ENCODE measurements at regions not wholly inside any gene's neighbourhood (a gene's known extent, or its start where the extent isn't known, plus 50 kb on each side); places are given as distances from the start of the nearest gene placed in this dataset.

DNA sequence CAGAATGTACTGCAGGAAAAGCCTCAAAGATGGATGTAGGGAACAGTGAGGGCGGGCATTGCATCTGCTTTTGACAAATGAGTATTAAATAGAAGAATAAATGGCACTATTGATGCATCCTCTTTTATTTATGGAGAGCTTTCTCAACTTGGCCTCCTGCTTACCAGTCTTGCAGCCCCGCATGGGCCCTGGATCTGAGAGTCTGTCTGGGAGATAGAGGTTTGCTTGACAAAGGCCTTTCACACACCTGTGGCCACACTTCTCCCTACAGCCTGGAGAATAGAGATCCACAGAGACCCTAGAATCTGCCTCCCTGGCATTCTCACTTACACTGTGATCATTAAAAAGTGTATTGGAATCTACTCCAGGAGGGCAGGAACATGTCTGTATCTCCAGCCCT lies 203.8 kb upstream of the CDH4 start:
- TF ChIP-seq, protein P1, sequence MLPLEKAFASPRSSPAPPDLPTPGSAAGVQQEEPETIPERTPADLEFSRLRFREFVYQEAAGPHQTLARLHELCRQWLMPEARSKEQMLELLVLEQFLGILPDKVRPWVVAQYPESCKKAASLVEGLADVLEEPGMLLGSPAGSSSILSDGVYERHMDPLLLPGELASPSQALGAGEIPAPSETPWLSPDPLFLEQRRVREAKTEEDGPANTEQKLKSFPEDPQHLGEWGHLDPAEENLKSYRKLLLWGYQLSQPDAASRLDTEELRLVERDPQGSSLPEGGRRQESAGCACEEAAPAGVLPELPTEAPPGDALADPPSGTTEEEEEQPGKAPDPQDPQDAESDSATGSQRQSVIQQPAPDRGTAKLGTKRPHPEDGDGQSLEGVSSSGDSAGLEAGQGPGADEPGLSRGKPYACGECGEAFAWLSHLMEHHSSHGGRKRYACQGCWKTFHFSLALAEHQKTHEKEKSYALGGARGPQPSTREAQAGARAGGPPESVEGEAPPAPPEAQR (tag by site-specific recombination; IDR thresholded peaks at IDR 0.05): no peak
- no peak for TF ChIP-seq ZNF341 (tag by site-specific recombination; IDR thresholded peaks at IDR 0.05; ENCODE audit: low read depth)
- no peak for TF ChIP-seq ZNF302 (tag by site-specific recombination; IDR thresholded peaks at IDR 0.05; ENCODE audit: low read depth)
- TF ChIP-seq ZNF473 (tag by site-specific recombination; IDR thresholded peaks at IDR 0.05): no peak
- TF ChIP-seq, protein P2, sequence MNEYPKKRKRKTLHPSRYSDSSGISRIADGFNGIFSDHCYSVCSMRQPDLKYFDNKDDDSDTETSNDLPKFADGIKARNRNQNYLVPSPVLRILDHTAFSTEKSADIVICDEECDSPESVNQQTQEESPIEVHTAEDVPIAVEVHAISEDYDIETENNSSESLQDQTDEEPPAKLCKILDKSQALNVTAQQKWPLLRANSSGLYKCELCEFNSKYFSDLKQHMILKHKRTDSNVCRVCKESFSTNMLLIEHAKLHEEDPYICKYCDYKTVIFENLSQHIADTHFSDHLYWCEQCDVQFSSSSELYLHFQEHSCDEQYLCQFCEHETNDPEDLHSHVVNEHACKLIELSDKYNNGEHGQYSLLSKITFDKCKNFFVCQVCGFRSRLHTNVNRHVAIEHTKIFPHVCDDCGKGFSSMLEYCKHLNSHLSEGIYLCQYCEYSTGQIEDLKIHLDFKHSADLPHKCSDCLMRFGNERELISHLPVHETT (tag by site-specific recombination; IDR thresholded peaks at IDR 0.05): no peak
- Histone ChIP-seq H3K27ac (ENCODE audit: extremely low read depth, low read depth, low read length) (no peak overlapping the region), H3K36me3 (ENCODE audit: control insufficient read depth in 2 of 2, insufficient read depth in 1 of 2, low read length in 2 of 2) (no peaks in the 10 kb centered on the region), H3K4me3 (ENCODE audit: low read depth, low read length) (no peak overlapping the region), H3K4me1 (ENCODE audit: control insufficient read depth, insufficient read depth, low read length) (no peaks in the 10 kb centered on the region), H3K9me3 (ENCODE audit: control insufficient read depth, insufficient read depth, low read depth, low read length) (no peaks in the 10 kb centered on the region)
- CTCF ChIA-PET: no interaction called here
- POLR2A ChIA-PET: no interaction called here

- Histone ChIP-seq H3K4me3 (ENCODE audit: low read depth, low read length) (no peak overlapping the region), H3K4me1 (ENCODE audit: control insufficient read depth, insufficient read depth, low read length) (no peaks in the 10 kb centered on the region), H3K27ac (ENCODE audit: extremely low read depth, low read depth, low read length) (no peak overlapping the region), H3K9me3 (ENCODE audit: control insufficient read depth, insufficient read depth, low read depth, low read length) (no peaks in the 10 kb centered on the region), H3K36me3 (ENCODE audit: control insufficient read depth in 2 of 2, insufficient read depth in 1 of 2, low read length in 2 of 2) (no peaks in the 10 kb centered on the region)
- POLR2A ChIA-PET: no interaction called here
- CTCF ChIA-PET: no interaction called here
- TF ChIP-seq ZNF239 (tag by site-specific recombination; IDR thresholded peaks at IDR 0.05): no peak
- TF ChIP-seq ZNF670 (tag by site-specific recombination; IDR thresholded peaks at IDR 0.05; ENCODE audit: low read depth): no peak
- TF ChIP-seq, protein P3, sequence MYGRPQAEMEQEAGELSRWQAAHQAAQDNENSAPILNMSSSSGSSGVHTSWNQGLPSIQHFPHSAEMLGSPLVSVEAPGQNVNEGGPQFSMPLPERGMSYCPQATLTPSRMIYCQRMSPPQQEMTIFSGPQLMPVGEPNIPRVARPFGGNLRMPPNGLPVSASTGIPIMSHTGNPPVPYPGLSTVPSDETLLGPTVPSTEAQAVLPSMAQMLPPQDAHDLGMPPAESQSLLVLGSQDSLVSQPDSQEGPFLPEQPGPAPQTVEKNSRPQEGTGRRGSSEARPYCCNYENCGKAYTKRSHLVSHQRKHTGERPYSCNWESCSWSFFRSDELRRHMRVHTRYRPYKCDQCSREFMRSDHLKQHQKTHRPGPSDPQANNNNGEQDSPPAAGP (tag by site-specific recombination; IDR thresholded peaks at IDR 0.05): no peak
- no peak for TF ChIP-seq SCRT2 (tag by site-specific recombination; IDR thresholded peaks at IDR 0.05)
- TF ChIP-seq, protein P4, sequence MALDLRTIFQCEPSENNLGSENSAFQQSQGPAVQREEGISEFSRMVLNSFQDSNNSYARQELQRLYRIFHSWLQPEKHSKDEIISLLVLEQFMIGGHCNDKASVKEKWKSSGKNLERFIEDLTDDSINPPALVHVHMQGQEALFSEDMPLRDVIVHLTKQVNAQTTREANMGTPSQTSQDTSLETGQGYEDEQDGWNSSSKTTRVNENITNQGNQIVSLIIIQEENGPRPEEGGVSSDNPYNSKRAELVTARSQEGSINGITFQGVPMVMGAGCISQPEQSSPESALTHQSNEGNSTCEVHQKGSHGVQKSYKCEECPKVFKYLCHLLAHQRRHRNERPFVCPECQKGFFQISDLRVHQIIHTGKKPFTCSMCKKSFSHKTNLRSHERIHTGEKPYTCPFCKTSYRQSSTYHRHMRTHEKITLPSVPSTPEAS (tag by site-specific recombination; IDR thresholded peaks at IDR 0.05): no peak
- TF ChIP-seq PRDM2 (tag by site-specific recombination; IDR thresholded peaks at IDR 0.05; ENCODE audit: borderline replicate concordance): no peak
- TF ChIP-seq, protein P5, sequence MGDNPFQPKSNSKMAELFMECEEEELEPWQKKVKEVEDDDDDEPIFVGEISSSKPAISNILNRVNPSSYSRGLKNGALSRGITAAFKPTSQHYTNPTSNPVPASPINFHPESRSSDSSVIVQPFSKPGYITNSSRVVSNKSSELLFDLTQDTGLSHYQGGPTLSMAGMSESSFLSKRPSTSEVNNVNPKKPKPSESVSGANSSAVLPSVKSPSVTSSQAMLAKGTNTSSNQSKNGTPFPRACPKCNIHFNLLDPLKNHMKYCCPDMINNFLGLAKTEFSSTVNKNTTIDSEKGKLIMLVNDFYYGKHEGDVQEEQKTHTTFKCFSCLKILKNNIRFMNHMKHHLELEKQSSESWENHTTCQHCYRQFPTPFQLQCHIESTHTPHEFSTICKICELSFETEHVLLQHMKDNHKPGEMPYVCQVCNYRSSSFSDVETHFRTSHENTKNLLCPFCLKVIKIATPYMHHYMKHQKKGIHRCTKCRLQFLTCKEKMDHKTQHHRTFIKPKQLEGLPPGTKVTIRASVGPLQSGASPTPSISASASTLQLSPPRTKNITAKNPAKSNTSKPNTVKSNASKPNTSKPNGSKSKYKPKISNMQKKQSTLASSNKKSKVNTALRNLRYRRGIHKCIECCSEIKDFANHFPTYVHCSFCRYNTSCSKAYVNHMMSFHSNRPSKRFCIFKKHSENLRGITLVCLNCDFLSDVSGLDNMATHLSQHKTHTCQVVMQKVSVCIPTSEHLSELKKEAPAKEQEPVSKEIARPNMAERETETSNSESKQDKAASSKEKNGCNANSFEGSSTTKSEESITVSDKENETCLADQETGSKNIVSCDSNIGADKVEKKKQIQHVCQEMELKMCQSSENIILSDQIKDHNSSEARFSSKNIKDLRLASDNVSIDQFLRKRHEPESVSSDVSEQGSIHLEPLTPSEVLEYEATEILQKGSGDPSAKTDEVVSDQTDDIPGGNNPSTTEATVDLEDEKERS (tag by site-specific recombination; IDR thresholded peaks at IDR 0.05): no peak
- no peak for TF ChIP-seq ZNF404 (tag by site-specific recombination; IDR thresholded peaks at IDR 0.05)
- TF ChIP-seq ZBTB7A (tag by site-specific recombination; IDR thresholded peaks at IDR 0.05; ENCODE audit: low read depth): no peak
- TF ChIP-seq, protein P6, sequence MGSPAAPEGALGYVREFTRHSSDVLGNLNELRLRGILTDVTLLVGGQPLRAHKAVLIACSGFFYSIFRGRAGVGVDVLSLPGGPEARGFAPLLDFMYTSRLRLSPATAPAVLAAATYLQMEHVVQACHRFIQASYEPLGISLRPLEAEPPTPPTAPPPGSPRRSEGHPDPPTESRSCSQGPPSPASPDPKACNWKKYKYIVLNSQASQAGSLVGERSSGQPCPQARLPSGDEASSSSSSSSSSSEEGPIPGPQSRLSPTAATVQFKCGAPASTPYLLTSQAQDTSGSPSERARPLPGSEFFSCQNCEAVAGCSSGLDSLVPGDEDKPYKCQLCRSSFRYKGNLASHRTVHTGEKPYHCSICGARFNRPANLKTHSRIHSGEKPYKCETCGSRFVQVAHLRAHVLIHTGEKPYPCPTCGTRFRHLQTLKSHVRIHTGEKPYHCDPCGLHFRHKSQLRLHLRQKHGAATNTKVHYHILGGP (tag by site-specific recombination; IDR thresholded peaks at IDR 0.05): no peak
- TF ChIP-seq ZSCAN30 (tag by site-specific recombination; IDR thresholded peaks at IDR 0.05): no peak
- TF ChIP-seq ZNF548 (tag by site-specific recombination; IDR thresholded peaks at IDR 0.05): no peak
- no peak for TF ChIP-seq ZNF48 (tag by site-specific recombination; IDR thresholded peaks at IDR 0.05)
- no peak for TF ChIP-seq HOXD13 (CRISPR knock-in tag; IDR thresholded peaks at IDR 0.05; ENCODE audit: borderline replicate concordance)
- no peak for TF ChIP-seq SETDB1 (IDR thresholded peaks at IDR 0.05; ENCODE audit: insufficient read length, low read length)
These were observed 202.4 kb upstream of the CDH4 start for GRCh38 chr20:61049684-61050083.

All from HEK293 (cell line).